ENCODE measurements at regions not wholly inside any gene's neighbourhood (a gene's known extent, or its start where the extent isn't known, plus 50 kb on each side); places are given as distances from the start of the nearest gene placed in this dataset.

DNA sequence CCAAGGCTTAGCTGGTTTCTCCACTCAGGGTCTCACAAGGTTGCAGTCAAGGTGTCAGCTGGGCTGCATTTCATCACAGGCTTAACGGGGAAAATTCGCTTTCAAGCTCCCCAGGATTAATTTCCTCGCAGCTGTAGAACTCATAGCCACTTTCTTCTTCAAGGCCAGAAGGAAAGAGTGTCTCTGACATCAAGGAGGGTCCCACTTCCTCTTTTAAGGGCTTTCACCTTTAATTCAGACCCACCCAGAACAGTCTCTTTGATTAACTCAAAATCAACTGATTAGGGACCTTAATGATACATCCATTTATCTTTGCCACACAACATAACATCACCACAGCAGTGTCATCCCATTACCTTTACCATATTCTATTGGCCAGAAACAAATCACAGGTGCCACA, 183.3 kb upstream of the ARID1B start:
- TF ChIP-seq, protein P1, sequence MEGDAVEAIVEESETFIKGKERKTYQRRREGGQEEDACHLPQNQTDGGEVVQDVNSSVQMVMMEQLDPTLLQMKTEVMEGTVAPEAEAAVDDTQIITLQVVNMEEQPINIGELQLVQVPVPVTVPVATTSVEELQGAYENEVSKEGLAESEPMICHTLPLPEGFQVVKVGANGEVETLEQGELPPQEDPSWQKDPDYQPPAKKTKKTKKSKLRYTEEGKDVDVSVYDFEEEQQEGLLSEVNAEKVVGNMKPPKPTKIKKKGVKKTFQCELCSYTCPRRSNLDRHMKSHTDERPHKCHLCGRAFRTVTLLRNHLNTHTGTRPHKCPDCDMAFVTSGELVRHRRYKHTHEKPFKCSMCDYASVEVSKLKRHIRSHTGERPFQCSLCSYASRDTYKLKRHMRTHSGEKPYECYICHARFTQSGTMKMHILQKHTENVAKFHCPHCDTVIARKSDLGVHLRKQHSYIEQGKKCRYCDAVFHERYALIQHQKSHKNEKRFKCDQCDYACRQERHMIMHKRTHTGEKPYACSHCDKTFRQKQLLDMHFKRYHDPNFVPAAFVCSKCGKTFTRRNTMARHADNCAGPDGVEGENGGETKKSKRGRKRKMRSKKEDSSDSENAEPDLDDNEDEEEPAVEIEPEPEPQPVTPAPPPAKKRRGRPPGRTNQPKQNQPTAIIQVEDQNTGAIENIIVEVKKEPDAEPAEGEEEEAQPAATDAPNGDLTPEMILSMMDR (IDR thresholded peaks at IDR 0.05): no peak
- TF ChIP-seq POLR2A (IDR thresholded peaks at IDR 0.05): no peak
